ENCODE measurements at regions not wholly inside any gene's neighbourhood (a gene's known extent, or its start where the extent isn't known, plus 50 kb on each side); places are given as distances from the start of the nearest gene placed in this dataset.

DNA sequence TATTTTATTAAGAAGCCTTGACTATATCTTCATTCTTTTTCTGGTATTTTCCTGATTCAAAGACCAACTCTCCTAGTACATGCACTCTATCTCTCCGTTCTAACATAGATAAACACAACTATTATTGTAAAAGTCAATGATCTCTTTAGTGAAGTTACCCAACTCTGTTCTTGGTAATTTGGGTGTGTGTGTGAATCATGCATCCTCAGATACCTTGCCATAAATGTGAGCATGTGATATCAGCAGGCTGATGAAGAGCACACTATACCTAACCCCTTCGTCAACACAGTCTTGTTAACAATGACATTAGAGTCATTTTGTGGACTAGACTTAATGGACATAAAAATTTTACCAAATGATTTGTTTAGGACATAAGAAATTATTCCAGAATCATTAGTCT lies 1122.1 kb downstream of the XPNPEP1 start:
- Histone ChIP-seq H4K8ac (ENCODE audit: extremely low read depth, insufficient read depth, low read length) (no peak overlapping the region), H4K91ac (replicated peaks; ENCODE audit: insufficient read length, low read length) (no peak overlapping the region), H3K14ac (ENCODE audit: insufficient read length) (no peak overlapping the region), H2BK12ac (ENCODE audit: low read depth, low read length) (no peak overlapping the region), H2BK15ac (ENCODE audit: low read length) (no peak overlapping the region), H3K4ac (replicated peaks; ENCODE audit: insufficient read length, low read depth, low read length) (no peak overlapping the region), H4K5ac (ENCODE audit: insufficient read length, low read depth, low read length) (no peak overlapping the region), H2BK5ac (ENCODE audit: low read depth, low read length) (no peak overlapping the region), H3K23ac (ENCODE audit: insufficient read length) (no peak overlapping the region), H3K27ac (ENCODE audit: low read depth, low read length) (no peak overlapping the region), H3K36me3 (ENCODE audit: control insufficient read depth in 2 of 4, insufficient read depth in 4 of 4, low read length in 3 of 4) (no peaks in the 10 kb centered on the region), H2AK5ac (ENCODE audit: low read depth, low read length) (no peak overlapping the region), H2AFZ (ENCODE audit: low read length) (no peak overlapping the region), H2BK120ac (replicated peaks; ENCODE audit: low read depth, low read length) (no peak overlapping the region), H4K20me1 (replicated peaks in 1 of 2; ENCODE audit: control insufficient read depth in 1 of 2, insufficient read depth in 2 of 2, low read length in 2 of 2) (no peaks in the 10 kb centered on the region), H3K27me3 (replicated peaks in 1 of 4; ENCODE audit: control insufficient read depth in 3 of 4, extremely low read depth in 1 of 4, insufficient read depth in 3 of 4, low read length in 3 of 4) (no peaks in the 10 kb centered on the region), H3K9ac (replicated peaks in 1 of 4; ENCODE audit: extremely low read depth in 1 of 4, low read depth in 3 of 4, low read length in 3 of 4) (no peak overlapping the region), H3K23me2 (ENCODE audit: low read depth, low read length) (no peaks in the 10 kb centered on the region), H3K18ac (ENCODE audit: extremely low read depth, low read length) (no peak overlapping the region), H3K4me3 (ENCODE audit: extremely low read depth in 1 of 4, insufficient read depth in 2 of 4, low read depth in 3 of 4, low read length in 4 of 4) (no peak overlapping the region), H3K4me2 (ENCODE audit: insufficient read depth in 1 of 2, low read depth in 2 of 2, low read length in 2 of 2) (no peak overlapping the region), H2BK20ac (ENCODE audit: low read length) (no peak overlapping the region), H3K9me3 (ENCODE audit: insufficient read depth in 2 of 2, low read depth in 1 of 2, low read length in 1 of 2) (no peaks in the 10 kb centered on the region), H3K4me1 (replicated peaks in 1 of 4; ENCODE audit: control insufficient read depth in 3 of 4, insufficient read depth in 4 of 4, low read length in 3 of 4) (no peaks in the 10 kb centered on the region), H3K79me2 (ENCODE audit: control insufficient read depth in 1 of 2, insufficient read depth in 2 of 2, low read length in 2 of 2) (no peaks in the 10 kb centered on the region), H3K56ac (replicated peaks; ENCODE audit: insufficient read length, low read depth, low read length) (no peak overlapping the region), H3K79me1 (ENCODE audit: low read depth, low read length) (no peaks in the 10 kb centered on the region)
- FAIRE-seq = no peak
- CTCF ChIA-PET (ENCODE audit: partially characterized antibody) = no interaction called here
- POLR2A ChIA-PET (ENCODE audit: partially characterized antibody) = no interaction called here
- no peak for TF ChIP-seq HDAC6 (IDR thresholded peaks at IDR 0.05; ENCODE audit: low read depth, low read length)
- no peak for TF ChIP-seq ZNF274 (IDR thresholded peaks at IDR 0.05; ENCODE audit: borderline replicate concordance, extremely low read depth, low read length)
- TF ChIP-seq HDAC2 (IDR thresholded peaks at IDR 0.05; ENCODE audit: borderline replicate concordance in 1 of 2, low read depth in 2 of 2, low read length in 2 of 2) = no peak
- TF ChIP-seq, protein P1, sequence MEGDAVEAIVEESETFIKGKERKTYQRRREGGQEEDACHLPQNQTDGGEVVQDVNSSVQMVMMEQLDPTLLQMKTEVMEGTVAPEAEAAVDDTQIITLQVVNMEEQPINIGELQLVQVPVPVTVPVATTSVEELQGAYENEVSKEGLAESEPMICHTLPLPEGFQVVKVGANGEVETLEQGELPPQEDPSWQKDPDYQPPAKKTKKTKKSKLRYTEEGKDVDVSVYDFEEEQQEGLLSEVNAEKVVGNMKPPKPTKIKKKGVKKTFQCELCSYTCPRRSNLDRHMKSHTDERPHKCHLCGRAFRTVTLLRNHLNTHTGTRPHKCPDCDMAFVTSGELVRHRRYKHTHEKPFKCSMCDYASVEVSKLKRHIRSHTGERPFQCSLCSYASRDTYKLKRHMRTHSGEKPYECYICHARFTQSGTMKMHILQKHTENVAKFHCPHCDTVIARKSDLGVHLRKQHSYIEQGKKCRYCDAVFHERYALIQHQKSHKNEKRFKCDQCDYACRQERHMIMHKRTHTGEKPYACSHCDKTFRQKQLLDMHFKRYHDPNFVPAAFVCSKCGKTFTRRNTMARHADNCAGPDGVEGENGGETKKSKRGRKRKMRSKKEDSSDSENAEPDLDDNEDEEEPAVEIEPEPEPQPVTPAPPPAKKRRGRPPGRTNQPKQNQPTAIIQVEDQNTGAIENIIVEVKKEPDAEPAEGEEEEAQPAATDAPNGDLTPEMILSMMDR (IDR thresholded peaks at IDR 0.05; ENCODE audit: control extremely low read depth in 1 of 3, insufficient read depth in 1 of 3, low read depth in 1 of 3, low read length in 3 of 3) = no peak
- TF ChIP-seq CREB1 (IDR thresholded peaks at IDR 0.05) = no peak
- no peak for TF ChIP-seq RFX5 (IDR thresholded peaks at IDR 0.05; ENCODE audit: borderline replicate concordance, low read depth, low read length)
- 96% methylated on average over 2 of the region's 2 CpGs; no CpG with 5 or more reads in 1 of the 2 experiments for WGBS, 2 experiments (ENCODE audit: extremely low coverage in 1 of 2, insufficient coverage in 1 of 2, insufficient read length in 1 of 2, insufficient replicate concordance in 2 of 2, low coverage in 1 of 2, low lambda C conversion rate in 2 of 2, missing lambda C conversion rate in 1 of 2)
- no peak for DNase-seq (ENCODE audit: low read depth in 1 of 2, low spot score in 2 of 2)
